H1 (cell line): ENCODE measurements at regions not wholly inside any gene's neighbourhood (a gene's known extent, or its start where the extent isn't known, plus 50 kb on each side); places are given as distances from the start of the nearest gene placed in this dataset.

Experiments used
- ATF3 ChIP-seq: IDR thresholded peaks from 2 replicates; pipeline ENCODE4 v1.6.1; 2011; ENCODE audit warnings: low read depth, mild to moderate bottlenecking, low read length; ENCODE audit not compliant: insufficient read depth
- E2F6 ChIP-seq: IDR thresholded peaks from 2 replicates; pipeline ENCODE4 v1.6.1; 2012; ENCODE audit warnings: inconsistent platforms
- KDM1A ChIP-seq: fragments of 200-600, 300-600 bp; sonication (generic); IDR thresholded peaks from 2 replicates; pipeline ENCODE4 v1.7.1; 2016; ENCODE audit warnings: mild to moderate bottlenecking, low read length, borderline replicate concordance
- MAFK ChIP-seq: IDR thresholded peaks from 2 replicates; pipeline ENCODE4 v1.6.1; 2012; ENCODE audit warnings: low read depth, mild to moderate bottlenecking, improper control_type of control experiment, low read length

GRCh38 chr5:68154119-68154857 lies 61.3 kb upstream of the PIK3R1 start (continued):
- TF ChIP-seq MAFK (no peak), KDM1A (no peak), E2F6 (no peak), ATF3 (no peak)
